H9 (cell line): ENCODE measurements at regions not wholly inside any gene's neighbourhood (a gene's known extent, or its start where the extent isn't known, plus 50 kb on each side); places are given as distances from the start of the nearest gene placed in this dataset.

Experiments
- DNase-seq: peaks from one replicate; pipeline ENCODE4 v3.0.0-alpha.2; 2017
- H2AFZ ChIP-seq: one replicate; pipeline ENCODE4 v1.6.1; 2013; ENCODE audit warnings: mild to moderate bottlenecking, low read length, control low read depth, moderate library complexity
- H2AK5ac ChIP-seq: 2 replicates; pipeline ENCODE4 v1.6.1; 2013; ENCODE audit warnings: low read length, control low read depth, mixed read lengths; ENCODE audit not compliant: insufficient read length
- H2BK120ac ChIP-seq: one replicate; pipeline ENCODE4 v1.6.1; 2013; ENCODE audit warnings: low read depth, mild to moderate bottlenecking, low read length, control low read depth, inconsistent platforms; ENCODE audit not compliant: poor library complexity, severe bottlenecking
- H2BK12ac ChIP-seq: 2 replicates; pipeline ENCODE4 v1.6.1; 2013; ENCODE audit warnings: low read length, control low read depth, mixed read lengths, low read depth; ENCODE audit not compliant: insufficient read length
- H2BK15ac ChIP-seq: 2 replicates; pipeline ENCODE4 v1.6.1; 2013; ENCODE audit warnings: low read depth, low read length, control low read depth
- H2BK20ac ChIP-seq: one replicate; pipeline ENCODE4 v1.6.1; 2013; ENCODE audit warnings: low read depth, mild to moderate bottlenecking, low read length, control low read depth, inconsistent platforms; ENCODE audit not compliant: poor library complexity, severe bottlenecking
- H2BK5ac ChIP-seq: 2 replicates; pipeline ENCODE4 v1.6.1; 2013; ENCODE audit warnings: low read length, control low read depth, mixed read lengths; ENCODE audit not compliant: insufficient read length
- H3K14ac ChIP-seq: 2 replicates; pipeline ENCODE4 v1.6.1; 2013; ENCODE audit warnings: low read length, control low read depth; ENCODE audit not compliant: insufficient read depth
- H3K18ac ChIP-seq: 2 replicates; pipeline ENCODE4 v1.6.1; 2013; ENCODE audit warnings: low read depth, mild to moderate bottlenecking, mixed read lengths, low read length, control low read depth; ENCODE audit not compliant: insufficient read length
- H3K23ac ChIP-seq: 2 replicates; pipeline ENCODE4 v1.6.1; 2013; ENCODE audit warnings: low read length, control low read depth, mixed read lengths, low read depth; ENCODE audit not compliant: insufficient read length
- H3K23me2 ChIP-seq: 2 replicates; pipeline ENCODE4 v1.6.1; 2013; ENCODE audit warnings: low read depth, mild to moderate bottlenecking, mixed read lengths, low read length, control low read depth; ENCODE audit not compliant: insufficient read length, poor library complexity, severe bottlenecking
- H3K27ac ChIP-seq: 2 replicates; pipeline ENCODE4 v1.5.1; 2013; ENCODE audit warnings: low read length, control low read depth, mixed read lengths, low read depth; ENCODE audit not compliant: insufficient read length
- H3K27me3 ChIP-seq: 2 replicates; pipeline ENCODE4 v1.6.1; 2013; ENCODE audit warnings: low read length, control low read depth, inconsistent platforms; ENCODE audit not compliant: insufficient read depth
- H3K4ac ChIP-seq: 2 replicates; pipeline ENCODE4 v1.6.1; 2013; ENCODE audit warnings: low read depth, mild to moderate bottlenecking, control low read depth, inconsistent platforms, low read length, moderate library complexity
- H3K4me1 ChIP-seq: 2 replicates; pipeline ENCODE4 v1.6.1; 2013; ENCODE audit warnings: low read length, control low read depth, inconsistent platforms; ENCODE audit not compliant: insufficient read depth
- H3K4me2 ChIP-seq: 2 replicates; pipeline ENCODE4 v1.6.1; 2013; ENCODE audit warnings: low read length, control low read depth, mixed read lengths; ENCODE audit not compliant: insufficient read length, insufficient read depth
- H3K56ac ChIP-seq: 2 replicates; pipeline ENCODE4 v1.6.1; 2013; ENCODE audit warnings: low read depth, mild to moderate bottlenecking, mixed read lengths, low read length, control low read depth; ENCODE audit not compliant: insufficient read length
- H3K79me1 ChIP-seq: 2 replicates; pipeline ENCODE4 v1.6.1; 2013; ENCODE audit warnings: low read depth, mild to moderate bottlenecking, moderate library complexity, low read length, control low read depth, inconsistent platforms; ENCODE audit not compliant: insufficient read depth, poor library complexity, severe bottlenecking
- H3K79me2 ChIP-seq: 2 replicates; pipeline ENCODE4 v1.6.1; 2013; ENCODE audit warnings: low read length, control low read depth, inconsistent platforms; ENCODE audit not compliant: insufficient read depth
- H3K9ac ChIP-seq: 2 replicates; pipeline ENCODE4 v1.6.1; 2013; ENCODE audit warnings: low read length, control low read depth, mixed read lengths; ENCODE audit not compliant: insufficient read length; ENCODE audit errors: extremely low read depth
- H3K9me3 ChIP-seq: one replicate; pipeline ENCODE4 v1.6.1; 2013; ENCODE audit warnings: low read depth, low read length, inconsistent platforms; ENCODE audit not compliant: control insufficient read depth
- H3T11ph ChIP-seq: one replicate; pipeline ENCODE4 v1.6.1; 2013; ENCODE audit warnings: mild to moderate bottlenecking, low read length, control low read depth, inconsistent platforms
- H4K20me1 ChIP-seq: one replicate; pipeline ENCODE4 v1.6.1; 2013; ENCODE audit not compliant: control insufficient read depth, insufficient read length, insufficient read depth
- H4K5ac ChIP-seq: 2 replicates; pipeline ENCODE4 v1.6.1; 2013; ENCODE audit warnings: low read depth, mild to moderate bottlenecking, mixed read lengths, low read length, control low read depth; ENCODE audit not compliant: insufficient read length
- H4K8ac ChIP-seq: replicated peaks from 2 replicates; pipeline ENCODE4 v1.6.1; 2013; ENCODE audit warnings: low read length, control low read depth, mixed read lengths, low read depth; ENCODE audit not compliant: insufficient read length
- H4K91ac ChIP-seq: 2 replicates; pipeline ENCODE4 v1.6.1; 2013; ENCODE audit warnings: low read depth, mild to moderate bottlenecking, moderate library complexity, mixed read lengths, low read length, control low read depth; ENCODE audit not compliant: insufficient read length
- H3K27ac Mint-ChIP-seq, 3 experiments: 2 replicates in 2 of 3; 3 replicates in 1 of 3; pipeline ENCODE4 v1.8.0; 2020 to 2021; ENCODE audit warnings: mixed read lengths in 3 of 3, mild to moderate bottlenecking in 1 of 3, moderate library complexity in 1 of 3
- H3K27me3 Mint-ChIP-seq: 2 replicates; pipeline ENCODE4 v1.8.0; 2021; ENCODE audit warnings: low read depth, mild to moderate bottlenecking, moderate library complexity, mixed read lengths
- H3K36me3 Mint-ChIP-seq, 3 experiments: 2 replicates in 2 of 3; 3 replicates in 1 of 3; pipeline ENCODE4 v1.8.0; 2020 to 2021; ENCODE audit warnings: low read depth in 3 of 3, mixed read lengths in 3 of 3; ENCODE audit not compliant: insufficient read depth in 1 of 3
- H3K4me1 Mint-ChIP-seq, 2 experiments: 2 replicates each; pipeline ENCODE4 v1.8.0; 2020; ENCODE audit warnings: mixed read lengths in 2 of 2
- H3K4me3 Mint-ChIP-seq, 2 experiments: 2 replicates in 1 of 2; 3 replicates in 1 of 2; pipeline ENCODE4 v1.8.0; 2020 to 2021; ENCODE audit warnings: mild to moderate bottlenecking in 2 of 2, mixed read lengths in 2 of 2, moderate library complexity in 1 of 2
- H3K9me3 Mint-ChIP-seq, 2 experiments: 2 replicates in 1 of 2; 3 replicates in 1 of 2; pipeline ENCODE4 v1.8.0; 2020; ENCODE audit warnings: mild to moderate bottlenecking in 2 of 2, mixed read lengths in 2 of 2, moderate library complexity in 1 of 2
- WGBS: extraction: QIAGEN DNeasy Blood & Tissue Kit; methylation state at CpG from one replicate; pipeline ENCODE4 v1.1.7; 2013; ENCODE audit warnings: missing lambda C conversion rate, low lambda C conversion rate, mixed read lengths; ENCODE audit not compliant: insufficient read length; ENCODE audit errors: extremely low coverage; 5-methylcytosine and 5-hydroxymethylcytosine counted together
- TF ChIP-seq, protein P1 (sequence below): fragments of 200-600 bp; sonication (generic); conservative IDR thresholded peaks from 3 replicates; pipeline ENCODE4 v1.8.0; 2021; ENCODE audit warnings: antibody characterized with exemption, mild to moderate bottlenecking

DNA sequence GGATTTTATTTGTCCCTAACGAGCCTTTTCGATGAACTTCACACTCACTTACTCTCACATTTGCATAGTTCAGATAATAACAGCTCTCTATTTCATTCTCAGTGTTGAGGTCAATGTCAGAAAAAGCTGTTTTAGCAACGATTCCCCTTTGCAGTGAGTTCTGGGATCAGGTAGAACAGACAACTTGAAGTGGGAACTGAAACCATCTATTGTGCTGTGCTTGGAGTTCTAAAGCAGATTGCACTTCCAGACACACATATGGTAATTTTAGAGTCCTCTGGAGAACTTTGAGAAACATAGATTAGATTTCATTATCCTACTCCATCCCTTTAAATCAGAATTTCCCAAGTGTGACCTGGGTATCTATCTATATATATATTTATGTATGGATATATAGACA is 124.6 kb upstream of the BLID start:
- no peak overlapping the region for H3K9ac ChIP-seq
- TF ChIP-seq, protein P1, sequence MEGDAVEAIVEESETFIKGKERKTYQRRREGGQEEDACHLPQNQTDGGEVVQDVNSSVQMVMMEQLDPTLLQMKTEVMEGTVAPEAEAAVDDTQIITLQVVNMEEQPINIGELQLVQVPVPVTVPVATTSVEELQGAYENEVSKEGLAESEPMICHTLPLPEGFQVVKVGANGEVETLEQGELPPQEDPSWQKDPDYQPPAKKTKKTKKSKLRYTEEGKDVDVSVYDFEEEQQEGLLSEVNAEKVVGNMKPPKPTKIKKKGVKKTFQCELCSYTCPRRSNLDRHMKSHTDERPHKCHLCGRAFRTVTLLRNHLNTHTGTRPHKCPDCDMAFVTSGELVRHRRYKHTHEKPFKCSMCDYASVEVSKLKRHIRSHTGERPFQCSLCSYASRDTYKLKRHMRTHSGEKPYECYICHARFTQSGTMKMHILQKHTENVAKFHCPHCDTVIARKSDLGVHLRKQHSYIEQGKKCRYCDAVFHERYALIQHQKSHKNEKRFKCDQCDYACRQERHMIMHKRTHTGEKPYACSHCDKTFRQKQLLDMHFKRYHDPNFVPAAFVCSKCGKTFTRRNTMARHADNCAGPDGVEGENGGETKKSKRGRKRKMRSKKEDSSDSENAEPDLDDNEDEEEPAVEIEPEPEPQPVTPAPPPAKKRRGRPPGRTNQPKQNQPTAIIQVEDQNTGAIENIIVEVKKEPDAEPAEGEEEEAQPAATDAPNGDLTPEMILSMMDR: no peak
- no CpG with 5 or more reads among the region's 3 CpGs for WGBS

More for the DNA sequence above, 124.6 kb upstream of the BLID start:
- no peaks in the 10 kb centered on the region for H4K20me1 ChIP-seq
- no peak overlapping the region for H2BK20ac ChIP-seq
- no peaks in the 10 kb centered on the region; the same call in none of the 2 replicates for H3K27me3 Mint-ChIP-seq
- no peak overlapping the region for H4K5ac ChIP-seq
- H2BK5ac ChIP-seq: no peak overlapping the region
- no peak overlapping the region for H4K8ac ChIP-seq
- no peaks in the 10 kb centered on the region for H3K23me2 ChIP-seq
- H2BK15ac ChIP-seq: no peak overlapping the region
- H2AFZ ChIP-seq: no peak overlapping the region
- H3K4me2 ChIP-seq: no peak overlapping the region
- no peak overlapping the region for H3K18ac ChIP-seq
- no peak overlapping the region for H3K23ac ChIP-seq
- H3K9me3 Mint-ChIP-seq: no peaks in the 10 kb centered on the region; a peak in 1 of 5 replicates
- H2BK12ac ChIP-seq: no peak overlapping the region
- no peak overlapping the region for H2BK120ac ChIP-seq
- H3K4me1 ChIP-seq: no peaks in the 10 kb centered on the region; the same call in 1 of the 2 replicates
- H3K9me3 ChIP-seq: no peaks in the 10 kb centered on the region
- H3K79me1 ChIP-seq: no peaks in the 10 kb centered on the region
- H3K56ac ChIP-seq: no peak overlapping the region
- H4K91ac ChIP-seq: no peak overlapping the region
- H3K4ac ChIP-seq: no peak overlapping the region
- no peaks in the 10 kb centered on the region for H3K79me2 ChIP-seq
- H3K14ac ChIP-seq: no peak overlapping the region
- no peak overlapping the region for H3K4me3 Mint-ChIP-seq
- no peak for DNase-seq
- no peak overlapping the region for H3K27ac Mint-ChIP-seq
- no peak overlapping the region for H2AK5ac ChIP-seq
- H3K36me3 Mint-ChIP-seq: no peaks in the 10 kb centered on the region
- no peaks in the 10 kb centered on the region for H3K4me1 Mint-ChIP-seq
- H3T11ph ChIP-seq: no peak overlapping the region
- no peak overlapping the region for H3K27ac ChIP-seq
- no peaks in the 10 kb centered on the region for H3K27me3 ChIP-seq
